IMR-90 (cell line): ENCODE measurements at regions not wholly inside any gene's neighbourhood (a gene's known extent, or its start where the extent isn't known, plus 50 kb on each side); places are given as distances from the start of the nearest gene placed in this dataset.
A peak's percentile ranks its signal among the peaks of the same experiment; 100 is the strongest.

Experiments used
- ATAC-seq: fragments of 200-7000 bp; cut with Tn5 transposase; 2 replicates; pipeline ENCODE4 v1.9.1; 2020; ENCODE audit warnings: low read depth, mild to moderate bottlenecking, moderate library complexity
- BruUV-seq: library from RNA; stranded (reverse); fragments of 400-500 nt; replicated peaks from 2 replicates; lab custom pipeline; 2021; lab: Mats Ljungman, UMichigan
- CTCF ChIA-PET: fragments of 300-600 bp; formaldehyde crosslinking; extraction: SDS; loops from one replicate; lab custom pipeline; 2021; ENCODE audit warnings: antibody characterized with exemption; lab: Yijun Ruan, JAX
- POLR2A ChIA-PET: fragments of 300-600 bp; sonication (Branson Sonifier 250); formaldehyde crosslinking; loops from one replicate; lab custom pipeline; 2022; ENCODE audit warnings: antibody characterized with exemption; ENCODE audit not compliant: unreplicated experiment; lab: Charles Lee
- DNase-seq: peaks from one replicate; pipeline ENCODE4 v3.0.0; 2013
- H2AFZ ChIP-seq: replicated peaks from 2 replicates; pipeline ENCODE3; 2013; ENCODE audit warnings: low read length, mild to moderate bottlenecking; ENCODE audit not compliant: poor library complexity
- H2AK5ac ChIP-seq: 2 replicates; pipeline ENCODE4 v1.6.1; 2013; ENCODE audit warnings: low read depth, low read length, inconsistent platforms
- H2AK9ac ChIP-seq: replicated peaks from 2 replicates; pipeline ENCODE3; 2013; ENCODE audit warnings: mild to moderate bottlenecking, low read depth, low read length, moderate library complexity; ENCODE audit not compliant: poor library complexity
- H2BK120ac ChIP-seq: 2 replicates; pipeline ENCODE4 v1.6.1; 2013; ENCODE audit warnings: low read depth, low read length, inconsistent platforms
- H2BK15ac ChIP-seq: 3 replicates; pipeline ENCODE4 v1.6.1; 2013; ENCODE audit warnings: low read depth, low read length, inconsistent platforms
- H2BK20ac ChIP-seq: 2 replicates; pipeline ENCODE4 v1.6.1; 2013; ENCODE audit warnings: low read depth, mild to moderate bottlenecking, inconsistent platforms, low read length, moderate library complexity
- H2BK5ac ChIP-seq: 2 replicates; pipeline ENCODE4 v1.6.1; 2013; ENCODE audit warnings: mild to moderate bottlenecking, low read depth, low read length, inconsistent platforms; ENCODE audit not compliant: poor library complexity, severe bottlenecking
- H3K14ac ChIP-seq: replicated peaks from 2 replicates; pipeline ENCODE4 v1.6.1; 2013; ENCODE audit warnings: low read depth, low read length, inconsistent platforms
- H3K18ac ChIP-seq: 2 replicates; pipeline ENCODE4 v1.6.1; 2013; ENCODE audit warnings: low read depth, low read length, control low read depth
- H3K23ac ChIP-seq: 2 replicates; pipeline ENCODE4 v1.6.1; 2013; ENCODE audit warnings: low read depth, low read length, inconsistent platforms
- H3K27ac ChIP-seq: 2 replicates; pipeline ENCODE4 v1.5.1; 2013; ENCODE audit warnings: mild to moderate bottlenecking, control low read depth, low read length; ENCODE audit not compliant: insufficient read depth
- H3K27me3 ChIP-seq: 2 replicates; pipeline ENCODE4 v1.6.1; 2013; ENCODE audit warnings: low read length; ENCODE audit not compliant: control insufficient read depth, insufficient read depth
- H3K36me3 ChIP-seq: 2 replicates; pipeline ENCODE4 v1.6.1; 2013; ENCODE audit warnings: low read length, mixed read lengths; ENCODE audit not compliant: control insufficient read depth, insufficient read depth
- H3K4ac ChIP-seq: 2 replicates; pipeline ENCODE4 v1.6.1; 2013; ENCODE audit warnings: low read depth, low read length, inconsistent platforms
- H3K4me1 ChIP-seq: 2 replicates; pipeline ENCODE4 v1.6.1; 2013; ENCODE audit warnings: low read length, mixed read lengths; ENCODE audit not compliant: control insufficient read depth, insufficient read depth
- H3K4me2 ChIP-seq: 2 replicates; pipeline ENCODE4 v1.6.1; 2013; ENCODE audit warnings: low read depth, mild to moderate bottlenecking, control low read depth, low read length, moderate library complexity
- H3K4me3 ChIP-seq: 2 replicates; pipeline ENCODE4 v1.5.1; 2013; ENCODE audit warnings: low read depth, mild to moderate bottlenecking, control low read depth, low read length, moderate library complexity; ENCODE audit not compliant: insufficient read depth
- H3K56ac ChIP-seq: 2 replicates; pipeline ENCODE4 v1.6.1; 2013; ENCODE audit warnings: low read length, inconsistent platforms; ENCODE audit not compliant: insufficient read depth; ENCODE audit errors: extremely low read depth
- H3K79me1 ChIP-seq, 2 experiments: 2 replicates each; pipeline ENCODE4 v1.6.1; 2013; ENCODE audit warnings: low read length in 2 of 2, inconsistent platforms in 1 of 2, low read depth in 1 of 2
- H3K9ac ChIP-seq: 2 replicates; pipeline ENCODE4 v1.6.1; 2013; ENCODE audit warnings: low read depth, low read length, control low read depth
- H3K9me1 ChIP-seq: 2 replicates; pipeline ENCODE4 v1.6.1; 2013; ENCODE audit warnings: low read length, inconsistent platforms; ENCODE audit not compliant: insufficient read depth
- H3K9me3 ChIP-seq: 2 replicates; pipeline ENCODE4 v1.6.1; 2013; ENCODE audit warnings: low read length; ENCODE audit not compliant: control insufficient read depth, insufficient read depth
- H4K20me1 ChIP-seq: 2 replicates; pipeline ENCODE4 v1.6.1; 2013; ENCODE audit warnings: low read length, inconsistent platforms; ENCODE audit not compliant: insufficient read depth
- H4K5ac ChIP-seq: 2 replicates; pipeline ENCODE4 v1.6.1; 2013; ENCODE audit warnings: mild to moderate bottlenecking, low read depth, low read length, control low read depth
- H4K8ac ChIP-seq, 2 experiments: 2 replicates each; pipeline ENCODE4 v1.6.1; 2013; ENCODE audit warnings: low read depth in 2 of 2, low read length in 2 of 2, control low read depth in 1 of 2, inconsistent platforms in 1 of 2
- H4K91ac ChIP-seq: 2 replicates; pipeline ENCODE4 v1.6.1; 2013; ENCODE audit warnings: low read depth, low read length, inconsistent platforms; ENCODE audit not compliant: insufficient read depth
- CEBPB ChIP-seq: IDR thresholded peaks from 2 replicates; pipeline ENCODE4 v1.6.1; 2012; ENCODE audit warnings: low read depth, low read length, improper control_type of control experiment
- NFE2L2 ChIP-seq: fragments of 150-350 bp; IDR thresholded peaks from 2 replicates; pipeline ENCODE4 v1.6.1; 2016; ENCODE audit warnings: low read depth, mild to moderate bottlenecking, low read length
- WGBS, 2 experiments: methylation state at CpG; one replicate each; pipeline versions ENCODE4 v1.1.5 to v1.1.7; 2013; ENCODE audit warnings: missing lambda C conversion rate in 2 of 2; ENCODE audit not compliant: insufficient read length in 1 of 2; ENCODE audit errors: extremely low coverage in 2 of 2; 5-methylcytosine and 5-hydroxymethylcytosine counted together
- dilution Hi-C: fragments of 300-500 bp; cut with HindIII; formaldehyde crosslinking; loops from one replicate; pipeline ENCODE4 v1.14.3; 2018; ENCODE audit warnings: low sequenced_read_pairs; ENCODE audit not compliant: unreplicated experiment
- in situ Hi-C: fragments of 300-500 bp; cut with MboI; formaldehyde crosslinking; loops from 3 replicates; pipeline ENCODE4 v1.14.3; 2019; ENCODE audit warnings: low sequenced_read_pairs, inconsistent platforms, mixed read lengths
- intact Hi-C: fragments of 100-400 bp; cut with micrococcal nuclease; formaldehyde crosslinking; loops from 2 replicates; pipeline ENCODE4 v1.10.0; 2022

- no TSS peak for BruUV-seq
- Histone ChIP-seq H2AFZ (no peak overlapping the region), H3K18ac (no peak overlapping the region), H4K8ac (no peak overlapping the region), H3K14ac (no peak overlapping the region), H3K36me3 (no peaks in the 10 kb centered on the region), H4K5ac (no peak overlapping the region), H4K20me1 (no peaks in the 10 kb centered on the region), H2BK20ac (no peak overlapping the region), H3K79me1 (no peaks in the 10 kb centered on the region), H3K9me3 (no peaks in the 10 kb centered on the region), H2AK9ac (no peak overlapping the region), H3K9me1 (no peaks in the 10 kb centered on the region), H3K27me3 (no peaks in the 10 kb centered on the region), H3K27ac (no peak overlapping the region), H2BK5ac (no peak overlapping the region), H3K56ac (no peak overlapping the region), H3K4me3 (no peak overlapping the region), H3K4ac (no peak overlapping the region), H2BK120ac (no peak overlapping the region), H3K23ac (no peak overlapping the region), H3K4me1 (peaks cover 1% of the 10 kb centered on the region; the same call in 1 of the 2 replicates), H3K4me2 (no peak overlapping the region), H2BK15ac (no peak overlapping the region), H3K9ac (no peak overlapping the region), H4K91ac (no peak overlapping the region), H2AK5ac (no peak overlapping the region)
- DNase-seq (peak; percentile 18), ATAC-seq (peak; percentile 42)
- intact Hi-C loops (no loop called here), in situ Hi-C loops (no loop called here), dilution Hi-C loops (no loop called here)
- TF ChIP-seq NFE2L2 (peak; percentile 27; the same call in 1 of the 2 replicates), CEBPB (no peak)
- 86% methylated on average over 5 of the region's 7 CpGs; no CpG with 5 or more reads in 1 of the 2 experiments for WGBS, 2 experiments
- CTCF ChIA-PET: no interaction called here
- POLR2A ChIA-PET: interaction anchor here (0.6 kb wide), 1 partner anchor 10 kb away, joined by 5 read pairs; no protein-coding TSS in a partner anchor
Observed at GRCh38 chr18:61755555-61755954, 137.3 kb downstream of the RNF152 start.
